A673 (cell line): ENCODE measurements at regions not wholly inside any gene's neighbourhood (a gene's known extent, or its start where the extent isn't known, plus 50 kb on each side); places are given as distances from the start of the nearest gene placed in this dataset.

ENCODE experiments used
- BruUV-seq: library from RNA; stranded (reverse); fragments of 400-500 nt; replicated peaks from 2 replicates; lab custom pipeline; 2021; lab: Mats Ljungman, UMichigan
- CTCF ChIA-PET: fragments of 300-600 bp; sonication (Branson Sonifier 250); formaldehyde crosslinking; loops from one replicate; lab custom pipeline; 2022; ENCODE audit warnings: antibody characterized with exemption; lab: Charles Lee
- POLR2A ChIA-PET: fragments of 300-600 bp; sonication (Branson Sonifier 250); formaldehyde crosslinking; loops from one replicate; lab custom pipeline; 2022; ENCODE audit warnings: antibody characterized with exemption; ENCODE audit not compliant: low non-redundant PET; lab: Charles Lee
- DNase-seq: peaks from one replicate; pipeline ENCODE4 v3.0.0-alpha.2; 2015; ENCODE audit warnings: low spot score
- H3K27ac ChIP-seq: fragments of 200-600 bp; sonication (generic); 2 replicates; pipeline ENCODE4 v1.5.1; 2016; ENCODE audit warnings: mixed run types, low read depth, mild to moderate bottlenecking, mixed read lengths, antibody characterized with exemption, low read length; ENCODE audit not compliant: poor library complexity, severe bottlenecking
- H3K27me3 ChIP-seq: fragments of 200-600 bp; sonication (generic); replicated peaks from 2 replicates; pipeline ENCODE4 v1.6.1; 2017; ENCODE audit warnings: mixed run types, low read depth, mild to moderate bottlenecking, mixed read lengths, antibody characterized with exemption, low read length; ENCODE audit not compliant: insufficient read depth, poor library complexity
- H3K36me3 ChIP-seq: fragments of 200-600 bp; sonication (generic); 2 replicates; pipeline ENCODE4 v1.6.1; 2016; ENCODE audit warnings: mixed run types, mild to moderate bottlenecking, mixed read lengths, antibody characterized with exemption, low read length; ENCODE audit not compliant: insufficient read depth, poor library complexity, severe bottlenecking
- H3K4me1 ChIP-seq: fragments of 200-600 bp; sonication (generic); 2 replicates; pipeline ENCODE4 v1.6.1; 2017; ENCODE audit warnings: mixed run types, mild to moderate bottlenecking, mixed read lengths, antibody characterized with exemption, low read length; ENCODE audit not compliant: insufficient read depth, poor library complexity, severe bottlenecking
- H3K4me3 ChIP-seq: fragments of 200-600 bp; sonication (generic); 2 replicates; pipeline ENCODE4 v1.5.1; 2016; ENCODE audit warnings: low read depth, mixed run types, mild to moderate bottlenecking, mixed read lengths, low read length; ENCODE audit not compliant: poor library complexity, severe bottlenecking
- H3K9me3 ChIP-seq: fragments of 200-600 bp; sonication (generic); 2 replicates; pipeline ENCODE4 v1.6.1; 2016; ENCODE audit warnings: mixed run types, low read depth, mild to moderate bottlenecking, mixed read lengths, antibody characterized with exemption, low read length; ENCODE audit not compliant: poor library complexity, severe bottlenecking
- EZH2 ChIP-seq: fragments of 200-600 bp; sonication (generic); IDR thresholded peaks from 2 replicates; pipeline ENCODE4 v1.6.1; 2017; ENCODE audit warnings: borderline replicate concordance, low read depth, mild to moderate bottlenecking, mixed read lengths, antibody characterized with exemption, low read length; ENCODE audit not compliant: poor library complexity, severe bottlenecking
- intact Hi-C: fragments of 100-400 bp; cut with micrococcal nuclease; formaldehyde crosslinking; loops from one replicate; pipeline ENCODE4 v1.10.0; 2022; ENCODE audit not compliant: unreplicated experiment
- TF ChIP-seq, protein P1 (sequence below): fragments of 300-800, 200-600 bp; sonication (generic); conservative IDR thresholded peaks from 2 replicates; pipeline ENCODE4 v1.5.1; 2017; ENCODE audit warnings: low read depth, mild to moderate bottlenecking, antibody characterized with exemption, low read length, moderate library complexity, mixed read lengths

DNA sequence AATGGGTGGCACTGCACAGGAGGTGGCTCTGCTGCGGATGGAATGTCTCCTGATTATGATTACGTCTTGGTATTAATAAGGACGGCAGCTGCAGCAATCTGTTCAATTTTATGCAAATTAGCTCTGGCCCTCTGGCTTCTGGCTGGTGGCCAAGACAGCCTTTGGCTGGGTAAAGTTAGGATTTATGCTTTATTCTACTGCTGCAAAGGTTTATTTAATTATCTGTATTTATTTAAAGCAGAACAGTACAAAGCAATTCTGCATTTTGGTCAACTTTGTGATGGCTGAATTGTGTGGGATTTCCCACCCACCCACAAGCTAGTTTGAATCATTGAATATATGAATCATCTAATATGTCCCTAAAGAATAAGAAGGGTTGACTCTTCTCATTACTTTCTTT lies 745.6 kb upstream of the FAM241A start:
- Histone ChIP-seq H3K4me1 (peaks cover 27% of the 10 kb centered on the region), H3K9me3 (no peaks in the 10 kb centered on the region), H3K27ac (no peak overlapping the region), H3K4me3 (no peak overlapping the region), H3K27me3 (no peaks in the 10 kb centered on the region), H3K36me3 (no peaks in the 10 kb centered on the region)
- TF ChIP-seq, protein P1, sequence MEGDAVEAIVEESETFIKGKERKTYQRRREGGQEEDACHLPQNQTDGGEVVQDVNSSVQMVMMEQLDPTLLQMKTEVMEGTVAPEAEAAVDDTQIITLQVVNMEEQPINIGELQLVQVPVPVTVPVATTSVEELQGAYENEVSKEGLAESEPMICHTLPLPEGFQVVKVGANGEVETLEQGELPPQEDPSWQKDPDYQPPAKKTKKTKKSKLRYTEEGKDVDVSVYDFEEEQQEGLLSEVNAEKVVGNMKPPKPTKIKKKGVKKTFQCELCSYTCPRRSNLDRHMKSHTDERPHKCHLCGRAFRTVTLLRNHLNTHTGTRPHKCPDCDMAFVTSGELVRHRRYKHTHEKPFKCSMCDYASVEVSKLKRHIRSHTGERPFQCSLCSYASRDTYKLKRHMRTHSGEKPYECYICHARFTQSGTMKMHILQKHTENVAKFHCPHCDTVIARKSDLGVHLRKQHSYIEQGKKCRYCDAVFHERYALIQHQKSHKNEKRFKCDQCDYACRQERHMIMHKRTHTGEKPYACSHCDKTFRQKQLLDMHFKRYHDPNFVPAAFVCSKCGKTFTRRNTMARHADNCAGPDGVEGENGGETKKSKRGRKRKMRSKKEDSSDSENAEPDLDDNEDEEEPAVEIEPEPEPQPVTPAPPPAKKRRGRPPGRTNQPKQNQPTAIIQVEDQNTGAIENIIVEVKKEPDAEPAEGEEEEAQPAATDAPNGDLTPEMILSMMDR, result no peak
- no peak for TF ChIP-seq EZH2
- POLR2A ChIA-PET, result no interaction called here
- BruUV-seq, result no TSS peak
- intact Hi-C loops, result no loop called here
- DNase-seq, result peak; percentile 52
- CTCF ChIA-PET, result no interaction called here

DNA sequence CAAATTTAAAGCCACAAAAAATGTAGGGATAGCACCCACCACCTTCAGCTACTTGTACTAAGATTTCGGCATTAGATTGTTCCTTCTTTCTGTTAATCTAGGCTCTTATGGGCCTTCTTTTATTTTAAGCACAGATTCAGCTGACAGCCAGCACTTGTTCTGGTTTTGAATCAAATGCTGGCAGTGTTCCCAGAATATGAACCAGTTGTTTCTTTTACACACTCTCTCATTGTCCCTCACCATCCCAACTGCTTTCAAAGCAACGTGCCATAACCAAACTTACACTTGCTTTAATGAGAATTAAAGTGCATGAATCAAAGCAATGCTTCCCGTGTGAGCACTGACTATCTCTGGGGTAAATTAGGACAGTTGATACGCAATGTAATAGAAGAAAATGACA lies 744.5 kb upstream of the FAM241A start:
- POLR2A ChIA-PET, result no interaction called here
- CTCF ChIA-PET, result no interaction called here
- no peak for TF ChIP-seq EZH2
- TF ChIP-seq, protein P1, result no peak
- peak; percentile 76 for DNase-seq
- Histone ChIP-seq H3K27me3 (no peaks in the 10 kb centered on the region), H3K4me3 (no peak overlapping the region), H3K4me1 (peaks cover 27% of the 10 kb centered on the region), H3K9me3 (no peaks in the 10 kb centered on the region), H3K27ac (peak overlapping the region; percentile 16), H3K36me3 (no peaks in the 10 kb centered on the region)
- BruUV-seq, result no TSS peak
- intact Hi-C loops, result no loop called here

DNA sequence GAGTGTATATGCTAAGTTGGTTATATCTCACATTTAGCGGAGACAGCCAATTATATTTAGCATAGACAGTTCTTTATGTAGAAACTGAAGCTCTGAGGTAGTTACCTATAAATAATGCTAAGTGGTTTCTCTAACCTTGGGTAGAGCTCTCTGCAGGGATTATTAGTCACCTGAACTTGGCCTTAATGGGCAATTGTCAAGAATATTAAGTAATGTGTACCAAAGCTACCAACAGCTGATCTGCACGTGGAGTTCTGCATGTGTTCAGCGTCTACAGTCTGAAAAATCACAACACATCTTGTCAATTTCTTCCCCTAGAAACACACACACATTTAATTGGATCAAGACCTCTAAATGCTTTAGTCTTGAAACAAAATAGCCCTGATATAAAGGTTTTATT lies 740.6 kb upstream of the FAM241A start:
- TF ChIP-seq, protein P1, result no peak
- no peak for TF ChIP-seq EZH2
- Histone ChIP-seq H3K36me3 (no peaks in the 10 kb centered on the region), H3K9me3 (no peaks in the 10 kb centered on the region), H3K4me1 (peaks cover 15% of the 10 kb centered on the region), H3K27ac (no peak overlapping the region), H3K27me3 (no peaks in the 10 kb centered on the region), H3K4me3 (no peak overlapping the region)
- intact Hi-C loops, result no loop called here
- POLR2A ChIA-PET, result no interaction called here
- DNase-seq, result no peak
- no TSS peak for BruUV-seq
- CTCF ChIA-PET, result no interaction called here
